Suprapubic skin (tissue), 4 donors: ENCODE measurements at regions not wholly inside any gene's neighbourhood (a gene's known extent, or its start where the extent isn't known, plus 50 kb on each side); places are given as distances from the start of the nearest gene placed in this dataset.
A peak's percentile ranks its signal among the peaks of the same experiment; 100 is the strongest.

Experiments used
- DNase-seq, 2 donors: peaks; one replicate each; pipeline ENCODE4 v3.0.0-alpha.2; 2019; ENCODE audit warnings: low spot score in 2 of 2
- H3K27ac ChIP-seq: fragments of 200-600 bp; sonication (generic); one replicate; pipeline ENCODE4 v1.5.1; 2019
- H3K27me3 ChIP-seq: fragments of 200-600 bp; sonication (generic); one replicate; pipeline ENCODE4 v1.5.1; 2019
- H3K36me3 ChIP-seq: fragments of 200-600 bp; sonication (generic); one replicate; pipeline ENCODE4 v1.5.1; 2019
- H3K4me1 ChIP-seq: fragments of 200-600 bp; sonication (generic); one replicate; pipeline ENCODE4 v1.5.1; 2019
- H3K4me3 ChIP-seq: fragments of 200-600 bp; sonication (generic); one replicate; pipeline ENCODE4 v1.5.1; 2019; ENCODE audit warnings: mild to moderate bottlenecking
- H3K9me3 ChIP-seq: fragments of 200-600 bp; sonication (generic); one replicate; pipeline ENCODE4 v1.5.1; 2019
- CTCF ChIP-seq, 2 donors: fragments of 200-600 bp in 1 of 2; fragments of 450-650 bp in 1 of 2; sonication (generic) in 1 of 2; IDR thresholded peaks; one replicate each; pipeline ENCODE4 v1.5.1; 2016 to 2019; ENCODE audit warnings: antibody characterized with exemption in 2 of 2, mild to moderate bottlenecking in 1 of 2, moderate library complexity in 1 of 2
- EP300 ChIP-seq: sonication (generic); formaldehyde crosslinking; IDR thresholded peaks from one replicate; pipeline ENCODE4 v1.6.1; 2017; ENCODE audit warnings: antibody characterized with exemption
- POLR2A ChIP-seq, 2 donors: fragments of 450-650 bp; IDR thresholded peaks; one replicate each; pipeline ENCODE4 v1.6.1; 2017; ENCODE audit warnings: antibody characterized with exemption in 2 of 2, mild to moderate bottlenecking in 2 of 2, moderate library complexity in 2 of 2
- POLR2AphosphoS5 ChIP-seq, 3 donors: sonication (generic); formaldehyde crosslinking; IDR thresholded peaks; one replicate each; pipeline ENCODE4 v1.6.1; 2017; ENCODE audit warnings: antibody characterized with exemption in 3 of 3
- WGBS: methylation state at CpG from one replicate; pipeline ENCODE4 v1.1.5; 2018; 5-methylcytosine and 5-hydroxymethylcytosine counted together

GRCh38 chr1:65075123-65075976, 72.7 kb upstream of the AK4 start:
- Histone ChIP-seq H3K27ac (no peak overlapping the region), H3K27me3 (no peaks in the 10 kb centered on the region), H3K4me3 (no peak overlapping the region), H3K9me3 (no peaks in the 10 kb centered on the region), H3K36me3 (no peaks in the 10 kb centered on the region), H3K4me1 (peaks cover 6% of the 10 kb centered on the region)
- WGBS: 54% methylated on average over 6 of the region's 6 CpGs
- no peak for DNase-seq
- TF ChIP-seq CTCF (IDR thresholded peaks at IDR 0.05) (peak; percentile 45 to 71), POLR2AphosphoS5 (IDR thresholded peaks at IDR 0.05) (no peak)

DNA sequence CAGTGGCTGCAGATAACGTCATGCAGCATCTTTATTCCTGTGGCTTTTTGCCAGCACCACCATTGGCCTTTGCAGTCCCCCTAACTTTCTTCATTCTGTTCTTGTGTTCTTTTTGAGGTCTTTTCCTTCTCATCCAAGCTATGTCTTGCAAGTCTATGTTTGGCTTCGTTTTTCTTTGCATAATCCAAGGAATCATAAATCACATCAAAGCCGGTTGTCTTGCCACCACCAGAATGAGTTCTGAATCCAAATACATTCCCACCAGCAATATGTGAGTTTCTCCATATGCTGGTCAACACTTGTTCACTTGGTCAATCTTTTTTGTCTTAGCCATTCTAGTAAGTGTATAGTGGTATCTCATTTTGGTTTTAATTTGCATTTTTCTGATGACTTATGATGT, 70.6 kb upstream of the AK4 start:
- Histone ChIP-seq H3K27ac (no peak overlapping the region), H3K4me1 (peaks cover 6% of the 10 kb centered on the region), H3K4me3 (no peak overlapping the region), H3K36me3 (no peaks in the 10 kb centered on the region), H3K9me3 (no peaks in the 10 kb centered on the region), H3K27me3 (no peaks in the 10 kb centered on the region)
- TF ChIP-seq CTCF (IDR thresholded peaks at IDR 0.05): no peak
- no peak for TF ChIP-seq EP300
- 24% methylated on average over 3 of the region's 3 CpGs for WGBS
- DNase-seq: no peak

- Histone ChIP-seq H3K4me3 (no peak overlapping the region), H3K27me3 (no peaks in the 10 kb centered on the region), H3K4me1 (no peaks in the 10 kb centered on the region), H3K27ac (no peak overlapping the region), H3K9me3 (no peaks in the 10 kb centered on the region), H3K36me3 (no peaks in the 10 kb centered on the region)
- WGBS: 60% methylated on average over 5 of the region's 5 CpGs
- no peak for TF ChIP-seq POLR2AphosphoS5 (IDR thresholded peaks at IDR 0.05)
- TF ChIP-seq CTCF (IDR thresholded peaks at IDR 0.05): no peak
- no peak for TF ChIP-seq POLR2A (IDR thresholded peaks at IDR 0.05)
- no peak for TF ChIP-seq EP300
- DNase-seq: no peak
Observed at GRCh38 chr1:65079941-65080340, 68.1 kb upstream of the AK4 start.

DNA sequence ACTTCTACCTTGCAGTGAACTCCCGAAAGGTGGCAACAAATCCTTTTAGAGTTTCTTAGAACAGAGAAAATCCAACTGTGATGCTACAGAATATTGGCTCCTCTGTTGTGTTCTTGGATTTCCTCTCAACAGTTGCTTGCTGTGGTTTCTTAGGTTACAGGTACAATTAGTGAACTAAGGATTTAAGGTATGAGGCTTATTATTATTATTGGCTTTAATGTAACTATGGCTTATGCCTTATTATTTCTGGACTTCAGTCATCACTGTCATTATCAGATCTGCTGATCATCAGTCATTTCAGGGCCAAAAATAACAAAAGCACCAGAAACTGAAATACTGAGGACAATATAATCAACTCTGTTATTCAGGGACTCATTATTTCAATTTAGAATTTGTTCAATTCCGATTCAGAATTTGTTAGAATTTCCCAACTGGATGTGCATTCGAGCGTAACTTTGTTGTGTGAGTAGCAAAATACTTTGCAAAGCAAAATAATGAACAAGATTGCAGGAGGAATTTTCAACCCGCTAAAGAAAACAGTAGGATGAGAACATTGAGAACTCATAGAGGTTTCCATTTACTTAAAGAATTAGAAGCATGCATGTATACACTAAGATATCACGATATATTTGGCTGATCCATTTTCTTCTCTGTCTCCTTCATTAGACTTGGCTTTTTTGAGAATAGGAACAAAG, 65.5 kb upstream of the AK4 start:
- no peak for TF ChIP-seq POLR2A (IDR thresholded peaks at IDR 0.05)
- TF ChIP-seq EP300: no peak
- no peak for TF ChIP-seq POLR2AphosphoS5 (IDR thresholded peaks at IDR 0.05)
- TF ChIP-seq CTCF (IDR thresholded peaks at IDR 0.05): no peak
- no peak overlapping the region for H3K4me3 ChIP-seq
- DNase-seq: no peak
- no peaks in the 10 kb centered on the region for H3K27me3 ChIP-seq
- no peak overlapping the region for H3K27ac ChIP-seq
- no peaks in the 10 kb centered on the region for H3K4me1 ChIP-seq
- no peaks in the 10 kb centered on the region for H3K36me3 ChIP-seq
- WGBS: 80% methylated on average over 6 of the region's 6 CpGs
- no peaks in the 10 kb centered on the region for H3K9me3 ChIP-seq

- no peak overlapping the region for H3K4me3 ChIP-seq
- TF ChIP-seq POLR2A (IDR thresholded peaks at IDR 0.05) (no peak), POLR2AphosphoS5 (IDR thresholded peaks at IDR 0.05) (no peak), EP300 (no peak), CTCF (IDR thresholded peaks at IDR 0.05) (no peak)
- H3K27me3 ChIP-seq: no peaks in the 10 kb centered on the region
- DNase-seq: no peak
- H3K9me3 ChIP-seq: no peaks in the 10 kb centered on the region
- H3K27ac ChIP-seq: no peak overlapping the region
- no peaks in the 10 kb centered on the region for H3K4me1 ChIP-seq
- WGBS: 79% methylated on average over 4 of the region's 4 CpGs
- no peaks in the 10 kb centered on the region for H3K36me3 ChIP-seq
Observed at GRCh38 chr1:65083263-65083896, 64.6 kb upstream of the AK4 start.
